GM19351 (cell line): ENCODE measurements at regions not wholly inside any gene's neighbourhood (a gene's known extent, or its start where the extent isn't known, plus 50 kb on each side); places are given as distances from the start of the nearest gene placed in this dataset.
"Not testable (repeated sequence)": the region's sequence is repeated elsewhere in the genome, so short reads cannot be mapped to it uniquely, and the experiment has no call there.

ENCODE experiments used
- ATAC-seq: cut with Tn5 transposase; IDR thresholded peaks from one replicate; pipeline ENCODE4 v1.9.1; 2021; ENCODE audit warnings: mild to moderate bottlenecking, moderate library complexity; ENCODE audit not compliant: unreplicated experiment

DNA sequence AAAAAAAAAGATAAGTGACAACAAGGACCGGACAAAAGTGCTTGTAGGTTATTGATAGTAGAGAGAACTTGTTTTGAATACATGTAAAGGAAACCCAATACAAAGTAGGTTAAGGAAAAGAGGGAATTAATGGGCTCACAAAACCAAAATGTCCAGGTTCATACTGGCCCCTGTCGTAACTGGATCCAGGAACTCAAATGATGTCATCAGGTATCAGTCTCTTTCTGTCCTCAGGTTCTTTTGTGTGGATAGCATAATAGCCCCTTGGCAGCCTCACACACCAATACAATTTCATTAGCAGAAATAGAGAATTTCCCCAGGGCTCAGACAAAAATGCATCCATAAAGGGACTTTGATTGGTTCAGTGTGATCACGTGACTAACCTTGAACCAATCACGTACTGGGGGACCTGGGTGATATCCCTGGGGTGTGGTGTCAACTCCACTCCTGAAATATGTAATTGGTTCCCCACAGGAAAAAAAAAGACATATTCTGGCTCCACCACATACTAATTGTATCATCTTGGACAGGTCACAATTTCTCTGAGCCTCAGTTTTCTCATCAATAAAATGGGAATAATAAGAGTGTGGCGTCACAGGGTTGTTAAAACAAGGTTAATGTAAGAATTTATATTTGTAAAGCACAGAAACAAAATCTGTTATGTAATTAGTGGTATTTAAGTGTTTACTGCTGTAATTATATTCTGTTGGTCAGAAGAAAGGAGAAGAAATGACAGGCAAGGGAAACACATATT lies 174.8 kb downstream of the PDGFRA start:
- ATAC-seq = no peak

DNA sequence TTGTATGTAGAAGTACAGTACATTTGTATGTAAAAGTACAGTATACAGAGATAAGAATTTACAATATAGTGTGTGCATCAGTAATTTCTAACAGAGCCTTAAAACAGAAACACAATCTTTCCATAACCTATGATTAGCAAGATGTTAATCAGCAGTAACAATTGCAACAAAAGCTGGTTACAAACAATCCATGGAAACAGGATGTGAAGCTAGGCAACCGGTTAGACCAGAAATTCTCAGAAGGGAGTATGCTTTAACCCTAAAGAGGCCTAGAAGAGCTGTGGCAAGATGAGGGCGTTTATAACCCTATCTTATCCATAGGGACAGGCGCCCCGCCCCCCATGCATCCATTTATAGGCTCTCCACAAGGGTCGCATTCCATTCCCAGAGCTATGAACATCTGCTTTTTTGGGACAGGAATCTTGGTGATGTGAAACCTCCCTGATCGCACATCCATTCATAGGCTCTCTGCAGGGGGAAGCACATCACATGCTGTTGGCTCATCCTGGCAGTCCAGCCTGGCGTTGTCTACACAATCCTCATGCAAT lies 180.3 kb downstream of the PDGFRA start:
- not testable (repeated sequence) for ATAC-seq

DNA sequence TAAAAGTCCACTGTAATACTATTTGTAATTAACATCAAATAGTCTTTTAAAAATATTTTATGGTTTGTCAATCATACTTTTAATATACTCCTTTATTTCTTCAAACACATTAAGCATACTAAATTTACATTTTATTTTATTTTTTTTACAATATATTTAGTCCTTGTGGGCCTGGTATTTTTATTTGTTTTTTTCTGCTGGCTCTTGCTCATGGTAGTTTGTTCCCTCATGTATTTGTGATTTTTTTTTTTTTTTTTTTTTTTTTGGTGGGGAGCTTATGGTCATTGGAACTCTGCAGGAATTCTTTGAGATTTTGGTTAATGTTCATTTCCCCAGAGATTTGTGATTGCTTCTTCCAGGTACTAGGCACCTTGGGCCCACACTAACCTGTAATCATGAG lies 185.5 kb downstream of the PDGFRA start:
- ATAC-seq = no peak

DNA sequence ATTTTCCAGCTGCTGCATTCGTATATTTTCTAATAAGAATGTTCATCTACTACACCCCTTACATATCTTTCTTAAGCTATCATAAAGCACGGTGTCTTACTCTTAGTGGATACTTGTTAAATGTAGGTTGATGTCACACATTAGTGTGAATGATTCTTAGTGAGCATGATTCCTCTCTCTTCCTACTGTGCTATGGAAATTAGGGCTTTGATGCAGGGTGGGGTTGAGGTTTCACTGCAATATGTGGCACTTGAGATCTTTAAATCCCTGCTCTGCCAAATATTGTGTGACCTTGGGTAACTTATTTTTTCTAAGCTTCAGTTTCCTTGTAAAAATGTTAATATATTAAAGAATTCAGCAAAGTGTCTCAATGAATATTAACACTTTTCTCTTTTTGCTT lies 188.4 kb downstream of the PDGFRA start:
- ATAC-seq = no peak

DNA sequence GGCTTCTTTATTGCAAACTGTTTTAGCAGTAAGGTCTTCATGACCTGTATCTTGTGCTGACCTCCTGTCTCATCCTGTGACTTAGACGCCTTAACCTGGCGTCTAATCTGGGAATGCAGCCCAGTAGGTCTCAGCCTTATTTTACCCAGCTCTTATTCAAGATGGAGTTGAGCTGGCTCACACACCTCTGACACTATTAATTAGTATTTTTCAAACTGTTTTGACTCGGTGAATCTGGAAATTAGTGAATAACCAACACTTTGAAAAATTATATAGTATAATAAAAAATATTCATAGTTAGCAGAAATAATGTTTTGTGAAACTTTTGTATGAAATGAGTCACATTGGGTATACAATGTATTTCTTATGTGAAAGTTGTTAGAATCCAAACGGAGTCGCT lies 189.4 kb downstream of the PDGFRA start:
- no peak for ATAC-seq

DNA sequence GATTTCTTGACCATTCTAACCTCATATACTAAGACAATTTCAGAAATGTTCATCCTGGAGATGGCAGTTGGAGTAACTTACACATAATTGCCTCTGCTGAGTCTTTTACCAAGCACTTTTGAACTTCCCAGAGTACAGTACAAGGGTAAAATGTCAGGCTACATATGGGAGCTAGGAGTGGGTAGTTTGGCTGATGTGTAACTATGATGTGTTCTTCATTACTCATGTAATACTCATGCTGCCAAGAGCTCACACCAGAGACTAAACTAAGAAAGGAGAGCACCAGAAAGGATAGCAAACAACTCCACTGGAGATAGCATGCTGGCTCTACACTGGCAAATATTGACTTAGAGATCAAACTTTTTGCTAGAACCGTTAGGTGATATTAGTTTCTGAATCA lies 194.0 kb downstream of the PDGFRA start:
- no peak for ATAC-seq

DNA sequence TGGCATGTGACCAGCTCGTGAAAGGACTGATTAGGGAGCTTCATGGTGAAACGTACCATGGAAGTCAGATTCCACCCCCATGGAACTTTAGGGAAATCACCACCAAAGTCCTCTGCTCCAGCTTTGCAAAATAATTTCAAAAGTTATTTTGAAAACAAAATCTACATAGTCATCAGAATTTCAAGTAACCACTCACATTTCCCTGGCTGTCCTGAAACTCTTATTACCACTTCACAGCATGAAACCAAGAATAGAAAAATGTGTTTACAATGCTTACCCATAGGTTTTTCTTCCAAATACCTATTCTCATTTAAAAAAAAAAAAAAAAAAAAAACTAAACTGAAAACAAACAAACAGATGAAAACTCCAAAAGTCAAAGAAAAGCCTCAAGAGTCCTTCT lies 198.7 kb downstream of the PDGFRA start:
- no peak for ATAC-seq

DNA sequence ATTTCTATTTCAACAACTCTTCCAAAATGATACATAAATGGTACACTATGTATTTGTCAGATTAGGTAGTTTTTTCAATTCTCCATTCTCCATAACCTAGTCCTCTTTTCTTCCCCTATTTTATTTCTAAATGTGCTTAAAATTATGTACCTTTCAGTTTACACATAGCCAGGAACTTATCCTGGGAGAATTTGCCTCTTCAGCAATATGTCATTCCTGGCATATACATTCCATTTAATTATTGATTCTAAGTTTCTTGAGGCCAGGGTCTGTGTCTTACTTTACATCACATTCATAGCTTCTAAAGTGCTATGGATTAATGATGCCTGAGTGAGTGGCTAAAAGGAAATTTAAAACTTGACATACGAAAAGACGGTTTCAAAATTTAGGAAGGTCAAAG lies 199.8 kb downstream of the PDGFRA start:
- ATAC-seq = no peak

DNA sequence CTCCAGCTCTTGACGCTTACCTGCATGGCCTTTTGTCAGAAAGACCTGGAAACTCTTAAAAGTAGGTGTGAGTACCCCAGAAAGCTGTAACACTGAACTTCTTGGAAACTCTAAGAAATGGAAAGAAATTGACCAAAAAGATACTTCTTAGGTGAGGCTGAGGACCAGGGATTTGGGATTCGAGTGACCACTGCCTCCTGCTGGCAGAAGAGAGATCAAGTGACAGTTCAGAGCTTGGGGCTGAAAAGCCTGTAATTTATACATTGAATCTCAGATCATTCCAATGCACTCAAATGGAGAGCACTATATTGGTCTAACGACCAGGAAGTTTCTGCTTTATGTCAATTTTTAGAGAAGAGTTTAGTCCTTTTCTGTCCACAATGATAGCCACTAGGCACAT lies 204.6 kb downstream of the PDGFRA start:
- ATAC-seq = no peak

DNA sequence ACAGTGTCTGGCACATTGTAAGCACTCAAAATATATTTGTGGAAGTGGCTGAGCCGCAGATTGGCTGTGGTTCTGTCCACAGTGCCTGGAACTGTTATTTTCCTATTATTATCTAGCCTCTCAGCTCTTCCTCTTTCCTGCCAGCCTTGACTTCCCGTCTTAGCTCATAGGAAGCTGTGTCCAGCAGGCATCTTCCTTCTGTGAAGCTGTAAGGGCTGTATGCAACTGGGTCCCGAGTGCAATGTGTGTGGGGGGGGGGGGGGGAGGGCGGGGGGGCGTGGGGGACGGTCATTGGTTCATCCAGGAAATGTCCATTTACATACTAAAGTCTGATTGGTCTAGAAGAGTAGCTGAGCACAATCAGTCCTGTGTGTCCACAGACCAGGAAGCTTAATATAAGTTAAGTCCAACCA lies 210.7 kb downstream of the PDGFRA start:
- ATAC-seq = no peak

DNA sequence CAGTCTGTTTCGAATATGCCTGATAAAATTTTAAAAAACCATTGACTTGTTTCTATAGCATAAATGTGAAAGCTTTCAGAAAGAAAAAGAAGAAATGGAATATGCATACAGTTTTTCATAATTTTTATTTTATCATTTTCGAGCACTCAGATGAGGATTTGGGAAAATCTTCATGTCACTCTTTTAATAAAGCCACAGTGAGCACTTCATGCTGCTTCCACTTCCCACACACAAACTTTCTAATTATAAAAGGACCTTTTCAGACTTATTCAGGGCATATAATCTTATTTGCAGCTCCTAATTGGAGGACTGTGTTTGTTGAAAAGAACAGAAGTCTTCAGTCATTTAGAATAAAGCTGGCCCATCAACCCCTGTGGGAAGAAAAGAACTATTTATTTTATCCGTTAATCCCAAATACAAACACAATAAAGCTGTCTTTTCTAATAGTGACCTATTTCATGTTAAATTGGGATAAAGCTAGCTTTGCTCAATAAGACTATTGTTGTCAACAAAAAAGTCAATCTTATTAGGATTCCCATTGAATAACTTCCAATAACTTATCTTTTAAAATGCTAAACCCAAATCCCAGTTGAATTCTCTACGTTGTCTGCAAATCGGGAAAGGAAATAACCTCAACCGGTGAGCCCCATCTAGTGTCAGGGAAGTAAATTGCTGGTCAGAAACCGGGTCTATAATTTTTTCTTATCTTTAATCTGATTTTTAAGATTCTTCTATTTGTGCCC lies 211.5 kb downstream of the PDGFRA start:
- ATAC-seq = no peak

DNA sequence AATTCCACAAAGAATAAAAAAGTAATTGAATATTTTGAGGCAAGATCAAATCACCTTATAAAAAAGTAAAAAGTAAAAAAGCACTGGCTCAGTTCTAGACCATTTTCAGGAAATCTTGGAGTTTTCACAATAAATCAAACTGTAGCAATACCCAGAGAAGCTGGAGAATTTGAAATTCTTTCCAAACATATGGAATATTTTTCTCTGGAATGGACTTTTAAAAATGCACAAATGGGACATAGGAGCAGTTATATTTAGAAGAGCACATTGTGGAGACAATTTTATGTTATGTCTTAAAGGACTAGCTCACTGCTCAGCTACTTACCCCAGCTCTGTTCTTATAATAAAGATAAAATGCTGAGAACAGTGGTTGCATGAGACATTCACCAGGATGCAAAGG lies 211.9 kb upstream of the KIT start:
- no peak for ATAC-seq

DNA sequence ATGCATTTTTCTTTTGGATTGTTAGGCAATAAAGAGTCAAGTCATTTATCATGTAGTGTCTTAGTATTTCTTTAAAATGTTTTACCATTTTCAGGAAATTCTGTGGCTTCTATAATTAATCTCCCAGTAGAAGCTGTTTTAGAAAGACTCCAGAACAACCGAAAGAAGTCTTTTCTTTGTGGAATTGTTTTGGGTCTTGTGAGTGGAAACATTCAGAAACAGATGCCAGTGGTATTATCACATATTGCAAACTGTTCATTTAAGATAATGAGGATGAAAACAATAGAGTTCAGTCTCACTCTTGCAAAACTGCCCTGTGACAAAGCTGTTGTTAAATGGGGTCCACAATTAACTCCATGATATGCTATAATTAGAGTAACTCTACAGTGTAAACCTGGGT lies 211.2 kb upstream of the KIT start:
- ATAC-seq = no peak

DNA sequence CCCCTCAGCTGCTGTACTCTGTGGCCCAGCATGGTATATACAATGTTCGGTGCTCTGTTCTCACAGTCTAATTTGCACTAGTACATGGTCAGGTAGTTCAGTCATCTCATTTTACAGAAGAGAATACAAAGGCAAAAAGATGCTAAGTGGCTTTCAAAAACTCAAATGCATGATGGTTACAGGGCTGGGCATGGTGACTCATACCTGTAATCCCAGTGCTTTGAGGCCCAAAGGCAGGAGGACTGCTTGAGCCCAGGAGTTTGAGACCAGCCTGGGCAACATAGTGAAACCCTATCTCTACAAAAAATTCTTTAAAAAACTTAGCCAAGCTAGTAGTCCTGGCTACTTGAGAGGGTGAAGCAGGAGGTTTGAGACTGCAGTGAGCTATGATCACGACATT lies 210.5 kb upstream of the KIT start:
- no peak for ATAC-seq

DNA sequence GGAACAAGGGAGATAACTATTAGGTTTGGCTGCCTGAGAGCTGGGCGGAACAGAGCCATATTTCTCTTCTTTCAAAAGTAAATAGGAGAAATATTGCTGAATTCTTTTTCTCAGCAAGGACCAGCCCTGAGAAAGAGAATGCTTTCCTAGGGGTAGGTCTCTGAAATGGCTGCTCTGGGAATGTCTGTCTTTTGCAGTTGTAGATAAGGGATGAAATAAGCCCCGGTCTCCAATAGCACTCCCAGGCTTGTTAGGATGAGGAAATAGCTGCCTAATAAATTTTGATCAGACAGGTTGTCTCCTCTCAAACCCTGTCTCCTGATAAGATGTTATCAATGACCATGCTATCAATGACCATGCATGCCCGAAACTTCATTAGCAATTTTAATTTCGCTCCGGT lies 207.8 kb upstream of the KIT start:
- ATAC-seq = no peak

DNA sequence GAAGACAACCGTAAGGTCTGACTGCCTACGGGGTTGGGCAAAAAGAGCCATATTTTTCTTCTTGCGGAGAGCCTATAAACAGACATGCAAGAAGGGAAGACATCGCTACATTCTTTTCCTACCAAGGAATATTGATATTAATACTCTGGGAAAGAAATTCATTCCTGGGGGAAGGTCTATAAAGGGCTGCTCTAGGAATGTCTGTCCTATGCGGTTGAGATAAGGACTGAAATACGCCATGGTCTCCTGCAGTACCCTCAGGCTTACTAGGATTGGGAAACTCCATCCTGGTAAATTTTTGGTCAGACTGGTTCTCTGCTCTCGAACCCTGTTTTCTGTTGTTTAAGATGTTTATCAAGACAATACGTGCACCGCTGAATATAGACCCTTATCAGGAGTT lies 190.8 kb upstream of the KIT start:
- ATAC-seq = not testable (repeated sequence)

DNA sequence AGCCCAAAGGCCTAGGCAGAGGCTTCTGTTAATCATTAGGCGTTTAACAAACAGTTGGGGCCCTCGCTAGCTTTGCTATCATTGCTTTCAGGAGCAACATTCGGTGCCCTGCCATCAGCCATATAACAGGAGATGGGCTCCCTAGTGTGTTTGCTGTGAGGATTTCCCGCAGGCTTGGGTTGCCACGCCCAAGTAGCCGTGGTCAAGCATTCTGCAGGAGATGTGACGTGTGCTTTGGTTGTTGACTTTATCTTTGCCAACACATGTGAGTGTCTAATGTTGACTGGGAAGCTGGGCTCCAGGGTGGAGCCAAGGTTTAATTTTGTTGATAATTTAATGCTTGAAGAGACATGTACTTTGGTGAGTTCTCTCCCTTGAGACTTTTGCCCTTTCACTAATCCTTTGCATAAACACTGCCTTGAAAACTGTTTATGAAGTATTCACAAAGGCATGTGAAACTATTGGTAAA lies 184.6 kb upstream of the KIT start:
- no peak for ATAC-seq

DNA sequence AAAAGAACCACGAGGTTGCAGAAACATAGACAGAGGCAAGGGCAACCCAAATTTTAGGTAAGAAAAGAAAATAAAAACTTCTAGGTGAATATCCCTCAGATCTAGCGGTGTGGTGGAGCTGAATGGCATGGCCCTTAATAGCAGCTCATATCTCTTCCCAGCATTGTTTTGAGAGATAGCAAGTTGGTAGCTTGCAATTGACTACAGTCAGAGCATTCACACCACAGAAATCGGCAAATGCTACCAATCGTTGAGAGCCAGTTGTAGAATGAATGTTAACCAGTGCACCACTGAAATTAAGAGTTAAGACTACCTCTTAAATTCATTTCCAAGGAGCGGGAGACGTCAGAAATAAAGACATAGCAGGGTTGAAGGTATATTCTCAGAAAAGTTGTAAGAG lies 184.0 kb upstream of the KIT start:
- no peak for ATAC-seq

DNA sequence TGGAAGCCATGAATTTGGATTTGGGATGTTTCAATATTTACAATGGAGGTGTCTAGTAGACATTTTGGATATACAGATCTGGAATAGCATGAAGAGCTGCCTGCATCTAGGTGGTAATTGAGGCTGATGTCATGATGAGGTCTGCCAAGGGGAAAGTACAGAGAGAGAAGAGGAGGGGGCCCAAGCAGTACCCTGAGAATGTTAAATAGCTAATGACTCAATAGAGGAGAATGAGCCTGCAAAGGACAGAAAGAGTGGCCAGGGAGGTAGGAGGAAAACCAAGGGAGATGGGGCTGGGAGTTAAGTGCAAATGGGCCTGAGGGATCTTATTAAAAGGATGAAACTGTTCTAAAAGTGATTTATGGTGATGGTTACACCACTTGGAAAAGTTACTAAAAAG lies 182.2 kb upstream of the KIT start:
- ATAC-seq = no peak

DNA sequence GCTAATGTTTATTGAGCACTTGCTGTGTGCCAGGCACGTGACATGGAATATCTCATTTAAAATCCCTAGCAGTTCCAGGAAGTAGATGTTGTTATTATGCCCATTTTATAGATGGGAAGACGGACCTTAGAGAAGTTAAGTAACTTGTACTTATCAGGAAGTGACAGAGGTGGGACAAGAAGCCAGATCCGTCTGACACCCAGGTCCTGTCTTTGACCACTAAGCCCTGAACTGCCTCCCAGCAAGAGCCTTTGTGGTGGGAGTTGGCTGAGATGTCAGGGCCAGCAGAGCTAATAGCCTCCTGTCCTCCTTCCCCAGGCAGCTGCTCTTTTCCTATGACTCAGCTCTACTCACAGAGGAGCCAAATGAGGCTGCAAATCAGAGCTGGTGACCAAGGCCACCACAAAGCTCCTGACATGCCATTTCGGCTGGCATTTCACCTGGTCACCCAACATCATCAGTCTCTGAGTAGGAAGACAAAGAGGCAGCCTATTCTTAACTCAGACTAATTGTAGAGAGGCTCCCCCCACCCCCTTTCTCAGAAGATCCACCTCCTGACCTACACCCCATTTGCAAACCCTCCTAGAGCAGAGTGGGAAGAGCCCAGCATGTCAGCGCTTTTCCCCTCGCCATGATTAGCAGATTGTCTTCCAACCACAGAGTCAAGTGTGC lies 175.1 kb upstream of the KIT start:
- ATAC-seq = no peak

DNA sequence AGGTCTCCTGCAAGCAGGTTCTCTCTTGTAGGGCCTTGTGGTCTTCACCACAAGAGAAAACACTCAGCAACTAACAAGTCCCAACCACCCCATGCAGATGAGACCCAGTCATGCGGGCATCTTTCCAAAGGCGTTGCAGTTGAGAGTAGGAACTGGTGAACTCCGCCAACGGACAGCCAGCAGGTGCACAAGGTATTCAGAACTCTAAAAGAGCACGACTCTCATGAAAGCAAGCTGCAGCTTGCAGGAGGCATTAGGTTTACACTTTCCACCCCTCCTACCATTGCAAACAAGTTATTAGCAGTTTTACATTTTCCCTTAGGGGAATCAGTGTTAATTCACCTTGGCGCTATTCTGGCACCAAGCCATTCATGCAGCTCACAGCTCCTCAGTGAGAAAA lies 173.4 kb upstream of the KIT start:
- ATAC-seq = no peak

DNA sequence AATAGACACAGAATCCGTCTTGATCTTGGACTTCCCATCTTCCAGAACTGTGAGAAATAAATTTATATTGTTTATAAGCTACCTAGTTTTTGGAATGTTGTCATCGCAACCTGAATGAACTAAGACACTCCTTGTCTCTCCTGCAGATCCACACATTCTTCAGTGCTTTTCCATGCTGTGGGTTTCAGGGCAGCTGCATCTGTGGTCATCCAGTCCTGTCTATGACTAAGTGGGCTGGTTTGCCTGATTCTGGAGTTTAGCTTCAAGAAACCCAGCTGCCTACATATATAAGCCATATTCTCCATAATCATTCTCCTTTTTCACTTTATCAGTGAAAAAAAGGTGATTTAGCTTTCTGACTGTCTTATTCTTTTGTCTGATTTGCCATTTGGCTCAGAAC lies 170.3 kb upstream of the KIT start:
- no peak for ATAC-seq
